ENCODE measurements at regions not wholly inside any gene's neighbourhood (a gene's known extent, or its start where the extent isn't known, plus 50 kb on each side); places are given as distances from the start of the nearest gene placed in this dataset.

- no peak for TF ChIP-seq CTCF (IDR thresholded peaks at IDR 0.05)
- TF ChIP-seq POLR2A (IDR thresholded peaks at IDR 0.05), result no peak
These were observed 78.7 kb upstream of the AFDN start for GRCh38 chr6:167748046-167748445.

Measured in lower leg skin (tissue), 3 donors.